Vagina (tissue), 2 donors: ENCODE measurements at regions not wholly inside any gene's neighbourhood (a gene's known extent, or its start where the extent isn't known, plus 50 kb on each side); places are given as distances from the start of the nearest gene placed in this dataset.

Experiments
- POLR2A ChIP-seq, 2 donors: fragments of 450-650 bp; IDR thresholded peaks; one replicate each; pipeline ENCODE4 v1.6.1; 2017; ENCODE audit warnings: antibody characterized with exemption in 2 of 2, mild to moderate bottlenecking in 2 of 2, moderate library complexity in 2 of 2
- TF ChIP-seq, protein P1 (sequence below), 3 experiments: fragments of 450-650 bp in 2 of 3; fragments of 200-600 bp in 1 of 3; sonication (generic) in 1 of 3; IDR thresholded peaks; one replicate each; pipeline ENCODE4 v1.5.1; 2017 to 2019; ENCODE audit warnings: antibody characterized with exemption in 3 of 3, mild to moderate bottlenecking in 2 of 3, moderate library complexity in 2 of 3

DNA sequence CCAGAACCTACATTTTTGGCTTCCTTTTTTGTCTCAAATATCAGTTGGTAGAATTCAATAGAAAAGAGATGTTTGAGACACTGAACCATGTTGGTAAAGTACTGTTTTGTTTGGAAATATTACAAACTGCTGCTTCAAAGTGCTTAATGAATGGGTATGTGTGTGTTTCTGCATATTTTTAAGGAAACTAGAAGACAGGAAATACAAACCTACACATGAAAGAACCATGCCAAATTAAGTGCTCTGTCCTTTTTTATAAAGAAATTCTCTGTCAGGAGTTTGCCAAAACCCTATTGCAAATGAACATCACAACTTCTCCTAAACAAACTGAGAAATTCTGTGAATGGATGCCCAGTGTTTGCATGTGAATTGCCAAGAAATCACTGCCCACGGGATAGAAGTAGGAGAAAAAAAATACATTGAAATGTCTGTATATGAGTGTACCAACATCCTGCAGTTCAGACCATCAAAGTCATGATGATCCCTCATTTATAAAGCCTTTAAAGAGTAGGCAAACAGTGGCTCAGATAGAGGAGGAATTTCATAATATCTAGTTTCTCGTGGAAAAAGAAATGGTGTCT is 69.6 kb upstream of the RND3 start:
- TF ChIP-seq, protein P1, sequence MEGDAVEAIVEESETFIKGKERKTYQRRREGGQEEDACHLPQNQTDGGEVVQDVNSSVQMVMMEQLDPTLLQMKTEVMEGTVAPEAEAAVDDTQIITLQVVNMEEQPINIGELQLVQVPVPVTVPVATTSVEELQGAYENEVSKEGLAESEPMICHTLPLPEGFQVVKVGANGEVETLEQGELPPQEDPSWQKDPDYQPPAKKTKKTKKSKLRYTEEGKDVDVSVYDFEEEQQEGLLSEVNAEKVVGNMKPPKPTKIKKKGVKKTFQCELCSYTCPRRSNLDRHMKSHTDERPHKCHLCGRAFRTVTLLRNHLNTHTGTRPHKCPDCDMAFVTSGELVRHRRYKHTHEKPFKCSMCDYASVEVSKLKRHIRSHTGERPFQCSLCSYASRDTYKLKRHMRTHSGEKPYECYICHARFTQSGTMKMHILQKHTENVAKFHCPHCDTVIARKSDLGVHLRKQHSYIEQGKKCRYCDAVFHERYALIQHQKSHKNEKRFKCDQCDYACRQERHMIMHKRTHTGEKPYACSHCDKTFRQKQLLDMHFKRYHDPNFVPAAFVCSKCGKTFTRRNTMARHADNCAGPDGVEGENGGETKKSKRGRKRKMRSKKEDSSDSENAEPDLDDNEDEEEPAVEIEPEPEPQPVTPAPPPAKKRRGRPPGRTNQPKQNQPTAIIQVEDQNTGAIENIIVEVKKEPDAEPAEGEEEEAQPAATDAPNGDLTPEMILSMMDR (IDR thresholded peaks at IDR 0.05), result no peak
- TF ChIP-seq POLR2A (IDR thresholded peaks at IDR 0.05), result no peak
